ENCODE measurements at regions not wholly inside any gene's neighbourhood (a gene's known extent, or its start where the extent isn't known, plus 50 kb on each side); places are given as distances from the start of the nearest gene placed in this dataset.

- ChIA-PET CTCF (no interaction called here), POLR2A (no interaction called here)
- Histone ChIP-seq H3K4me3 (ENCODE audit: control insufficient read depth in 1 of 7, extremely low read depth in 1 of 7, insufficient read depth in 4 of 7, low read depth in 2 of 7, low read length in 6 of 7) (no peak overlapping the region), H3K36me3 (ENCODE audit: control insufficient read depth in 4 of 4, insufficient read depth in 4 of 4, low read length in 3 of 4) (no peaks in the 10 kb centered on the region), H3K9me3 (ENCODE audit: control extremely low read depth in 1 of 5, control insufficient read depth in 4 of 5, insufficient read depth in 2 of 5, low read depth in 1 of 5, low read length in 4 of 5) (peaks cover 0 to 7% (median 0%) of the 10 kb centered on the region in 5 experiments), H3K27me3 (replicated peaks in 2 of 5; ENCODE audit: control insufficient read depth in 4 of 5, insufficient read depth in 5 of 5, low read length in 4 of 5) (no peaks in the 10 kb centered on the region), H3K27ac (ENCODE audit: insufficient read depth in 1 of 2, low read depth in 1 of 2, low read length in 2 of 2, poor library complexity in 1 of 2, severe bottlenecking in 2 of 2) (no peak overlapping the region), H3K4me1 (ENCODE audit: control extremely low read depth in 1 of 4, control insufficient read depth in 4 of 4, insufficient read depth in 4 of 4, low read length in 3 of 4) (no peaks in the 10 kb centered on the region)
- WGBS (ENCODE audit: insufficient coverage): no CpG with 5 or more reads among the region's 1 CpG
- DNase-seq: no peak
Observed at GRCh38 chr9:1668441-1668840, 346.7 kb upstream of the SMARCA2 start.

GRCh38 chr9:1673300-1673699 is 341.8 kb upstream of the SMARCA2 start:
- Histone ChIP-seq H3K9me3 (ENCODE audit: control extremely low read depth in 1 of 5, control insufficient read depth in 4 of 5, insufficient read depth in 2 of 5, low read depth in 1 of 5, low read length in 4 of 5) (peaks cover 0 to 2% (median 0%) of the 10 kb centered on the region in 5 experiments), H3K27ac (ENCODE audit: insufficient read depth in 1 of 2, low read depth in 1 of 2, low read length in 2 of 2, poor library complexity in 1 of 2, severe bottlenecking in 2 of 2) (no peak overlapping the region), H3K27me3 (replicated peaks in 2 of 5; ENCODE audit: control insufficient read depth in 4 of 5, insufficient read depth in 5 of 5, low read length in 4 of 5) (no peaks in the 10 kb centered on the region), H3K36me3 (ENCODE audit: control insufficient read depth in 4 of 4, insufficient read depth in 4 of 4, low read length in 3 of 4) (no peaks in the 10 kb centered on the region), H3K4me3 (ENCODE audit: control insufficient read depth in 1 of 7, extremely low read depth in 1 of 7, insufficient read depth in 4 of 7, low read depth in 2 of 7, low read length in 6 of 7) (no peak overlapping the region), H3K4me1 (ENCODE audit: control extremely low read depth in 1 of 4, control insufficient read depth in 4 of 4, insufficient read depth in 4 of 4, low read length in 3 of 4) (no peaks in the 10 kb centered on the region)
- DNase-seq: no peak
- POLR2A ChIA-PET: no interaction called here
- CTCF ChIA-PET: no interaction called here

- Histone ChIP-seq H3K9me3 (ENCODE audit: control extremely low read depth in 1 of 5, control insufficient read depth in 4 of 5, insufficient read depth in 2 of 5, low read depth in 1 of 5, low read length in 4 of 5) (peaks cover 0 to 2% (median 0%) of the 10 kb centered on the region in 5 experiments), H3K36me3 (ENCODE audit: control insufficient read depth in 4 of 4, insufficient read depth in 4 of 4, low read length in 3 of 4) (no peaks in the 10 kb centered on the region), H3K27me3 (replicated peaks in 2 of 5; ENCODE audit: control insufficient read depth in 4 of 5, insufficient read depth in 5 of 5, low read length in 4 of 5) (no peaks in the 10 kb centered on the region), H3K4me1 (ENCODE audit: control extremely low read depth in 1 of 4, control insufficient read depth in 4 of 4, insufficient read depth in 4 of 4, low read length in 3 of 4) (no peaks in the 10 kb centered on the region), H3K27ac (ENCODE audit: insufficient read depth in 1 of 2, low read depth in 1 of 2, low read length in 2 of 2, poor library complexity in 1 of 2, severe bottlenecking in 2 of 2) (no peak overlapping the region), H3K4me3 (ENCODE audit: control insufficient read depth in 1 of 7, extremely low read depth in 1 of 7, insufficient read depth in 4 of 7, low read depth in 2 of 7, low read length in 6 of 7) (no peak overlapping the region)
- no peak for DNase-seq
- CTCF ChIA-PET: interaction anchor here (1.2 kb wide), 1 partner anchor 12 kb away, joined by 3 read pairs; no protein-coding TSS in a partner anchor
- POLR2A ChIA-PET: no interaction called here
- WGBS (ENCODE audit: insufficient coverage): 93% methylated on average over 2 of the region's 3 CpGs
Observed at GRCh38 chr9:1676771-1677170, 338.4 kb upstream of the SMARCA2 start.

GRCh38 chr9:1683951-1684350 is 331.2 kb upstream of the SMARCA2 start:
- DNase-seq: no peak
- H3K27me3 ChIP-seq (replicated peaks in 2 of 5; ENCODE audit: control insufficient read depth in 4 of 5, insufficient read depth in 5 of 5, low read length in 4 of 5): peaks cover 0 to 2% (median 0%) of the 10 kb centered on the region in 5 experiments
- no peaks in the 10 kb centered on the region for H3K4me1 ChIP-seq (ENCODE audit: control extremely low read depth in 1 of 4, control insufficient read depth in 4 of 4, insufficient read depth in 4 of 4, low read length in 3 of 4)
- no peak overlapping the region for H3K27ac ChIP-seq (ENCODE audit: insufficient read depth in 1 of 2, low read depth in 1 of 2, low read length in 2 of 2, poor library complexity in 1 of 2, severe bottlenecking in 2 of 2)
- POLR2A ChIA-PET: no interaction called here
- CTCF ChIA-PET: no interaction called here
- no peaks in the 10 kb centered on the region for H3K9me3 ChIP-seq (ENCODE audit: control extremely low read depth in 1 of 5, control insufficient read depth in 4 of 5, insufficient read depth in 2 of 5, low read depth in 1 of 5, low read length in 4 of 5)
- 100% methylated on average over 2 of the region's 2 CpGs for WGBS (ENCODE audit: insufficient coverage)
- H3K4me3 ChIP-seq (ENCODE audit: control insufficient read depth in 1 of 7, extremely low read depth in 1 of 7, insufficient read depth in 4 of 7, low read depth in 2 of 7, low read length in 6 of 7): no peak overlapping the region
- H3K36me3 ChIP-seq (ENCODE audit: control insufficient read depth in 4 of 4, insufficient read depth in 4 of 4, low read length in 3 of 4): no peaks in the 10 kb centered on the region

- ChIA-PET POLR2A (no interaction called here), CTCF (no interaction called here)
- Histone ChIP-seq H3K36me3 (ENCODE audit: control insufficient read depth in 4 of 4, insufficient read depth in 4 of 4, low read length in 3 of 4) (no peaks in the 10 kb centered on the region), H3K4me3 (ENCODE audit: control insufficient read depth in 1 of 7, extremely low read depth in 1 of 7, insufficient read depth in 4 of 7, low read depth in 2 of 7, low read length in 6 of 7) (no peak overlapping the region), H3K27me3 (replicated peaks in 2 of 5; ENCODE audit: control insufficient read depth in 4 of 5, insufficient read depth in 5 of 5, low read length in 4 of 5) (peaks cover 0 to 3% (median 0%) of the 10 kb centered on the region in 5 experiments), H3K9me3 (ENCODE audit: control extremely low read depth in 1 of 5, control insufficient read depth in 4 of 5, insufficient read depth in 2 of 5, low read depth in 1 of 5, low read length in 4 of 5) (no peaks in the 10 kb centered on the region), H3K27ac (ENCODE audit: insufficient read depth in 1 of 2, low read depth in 1 of 2, low read length in 2 of 2, poor library complexity in 1 of 2, severe bottlenecking in 2 of 2) (no peak overlapping the region), H3K4me1 (ENCODE audit: control extremely low read depth in 1 of 4, control insufficient read depth in 4 of 4, insufficient read depth in 4 of 4, low read length in 3 of 4) (no peaks in the 10 kb centered on the region)
- 100% methylated on average over 4 of the region's 5 CpGs for WGBS (ENCODE audit: insufficient coverage)
- DNase-seq: no peak
Observed at GRCh38 chr9:1698991-1699390, 316.2 kb upstream of the SMARCA2 start.

- ChIA-PET POLR2A (no interaction called here), CTCF (no interaction called here)
- Histone ChIP-seq H3K9me3 (ENCODE audit: control extremely low read depth in 1 of 5, control insufficient read depth in 4 of 5, insufficient read depth in 2 of 5, low read depth in 1 of 5, low read length in 4 of 5) (no peaks in the 10 kb centered on the region), H3K27me3 (replicated peaks in 2 of 5; ENCODE audit: control insufficient read depth in 4 of 5, insufficient read depth in 5 of 5, low read length in 4 of 5) (peaks cover 0 to 3% (median 0%) of the 10 kb centered on the region in 5 experiments), H3K4me3 (ENCODE audit: control insufficient read depth in 1 of 7, extremely low read depth in 1 of 7, insufficient read depth in 4 of 7, low read depth in 2 of 7, low read length in 6 of 7) (no peak overlapping the region), H3K36me3 (ENCODE audit: control insufficient read depth in 4 of 4, insufficient read depth in 4 of 4, low read length in 3 of 4) (no peaks in the 10 kb centered on the region), H3K27ac (ENCODE audit: insufficient read depth in 1 of 2, low read depth in 1 of 2, low read length in 2 of 2, poor library complexity in 1 of 2, severe bottlenecking in 2 of 2) (no peak overlapping the region), H3K4me1 (ENCODE audit: control extremely low read depth in 1 of 4, control insufficient read depth in 4 of 4, insufficient read depth in 4 of 4, low read length in 3 of 4) (no peaks in the 10 kb centered on the region)
- no peak for DNase-seq
- WGBS (ENCODE audit: insufficient coverage): 100% methylated on average over 1 of the region's 2 CpGs
Observed at GRCh38 chr9:1701113-1701512, 314.0 kb upstream of the SMARCA2 start.

GRCh38 chr9:1702701-1703100 is 312.4 kb upstream of the SMARCA2 start:
- CTCF ChIA-PET: no interaction called here
- no peak overlapping the region for H3K27ac ChIP-seq (ENCODE audit: insufficient read depth in 1 of 2, low read depth in 1 of 2, low read length in 2 of 2, poor library complexity in 1 of 2, severe bottlenecking in 2 of 2)
- 93% methylated on average over 3 of the region's 3 CpGs for WGBS (ENCODE audit: insufficient coverage)

More at GRCh38 chr9:1702701-1703100, 312.4 kb upstream of the SMARCA2 start:
- no peak for DNase-seq
- no peaks in the 10 kb centered on the region for H3K4me1 ChIP-seq (ENCODE audit: control extremely low read depth in 1 of 4, control insufficient read depth in 4 of 4, insufficient read depth in 4 of 4, low read length in 3 of 4)
- no peaks in the 10 kb centered on the region for H3K36me3 ChIP-seq (ENCODE audit: control insufficient read depth in 4 of 4, insufficient read depth in 4 of 4, low read length in 3 of 4)
- no peaks in the 10 kb centered on the region for H3K9me3 ChIP-seq (ENCODE audit: control extremely low read depth in 1 of 5, control insufficient read depth in 4 of 5, insufficient read depth in 2 of 5, low read depth in 1 of 5, low read length in 4 of 5)
- H3K4me3 ChIP-seq (ENCODE audit: control insufficient read depth in 1 of 7, extremely low read depth in 1 of 7, insufficient read depth in 4 of 7, low read depth in 2 of 7, low read length in 6 of 7): no peak overlapping the region
- peaks cover 0 to 3% (median 0%) of the 10 kb centered on the region in 5 experiments for H3K27me3 ChIP-seq (replicated peaks in 2 of 5; ENCODE audit: control insufficient read depth in 4 of 5, insufficient read depth in 5 of 5, low read length in 4 of 5)
- POLR2A ChIA-PET: no interaction called here

Measured in common myeloid progenitor, CD34-positive (primary cell).